IPS DF 6.9 (cell line): ENCODE measurements at regions not wholly inside any gene's neighbourhood (a gene's known extent, or its start where the extent isn't known, plus 50 kb on each side); places are given as distances from the start of the nearest gene placed in this dataset.

ENCODE experiments used
- DNase-seq: peaks from one replicate; pipeline ENCODE4 v3.0.0-alpha.2; 2013; ENCODE audit warnings: low read depth, low spot score
- H3K27ac ChIP-seq: one replicate; pipeline ENCODE4 v1.5.1; 2013; ENCODE audit warnings: low read length, control low read depth
- H3K27me3 ChIP-seq: 2 replicates; pipeline ENCODE4 v1.6.1; 2013; ENCODE audit warnings: mild to moderate bottlenecking, low read length; ENCODE audit not compliant: control insufficient read depth, insufficient read depth
- H3K36me3 ChIP-seq: 2 replicates; pipeline ENCODE4 v1.6.1; 2013; ENCODE audit warnings: low read length; ENCODE audit not compliant: control insufficient read depth, insufficient read depth
- H3K4me1 ChIP-seq: 2 replicates; pipeline ENCODE4 v1.6.1; 2013; ENCODE audit warnings: low read length; ENCODE audit not compliant: control insufficient read depth, insufficient read depth
- H3K4me3 ChIP-seq: 2 replicates; pipeline ENCODE4 v1.5.1; 2013; ENCODE audit warnings: mild to moderate bottlenecking, low read length
- H3K9me3 ChIP-seq: 2 replicates; pipeline ENCODE4 v1.6.1; 2013; ENCODE audit warnings: low read length, inconsistent platforms; ENCODE audit not compliant: control insufficient read depth, insufficient read depth
- WGBS: extraction: QIAGEN DNeasy Blood & Tissue Kit; methylation state at CpG from one replicate; pipeline ENCODE4 v1.1.7; 2013; ENCODE audit warnings: mixed read lengths, missing lambda C conversion rate; ENCODE audit not compliant: insufficient read length, insufficient coverage; 5-methylcytosine and 5-hydroxymethylcytosine counted together

DNA sequence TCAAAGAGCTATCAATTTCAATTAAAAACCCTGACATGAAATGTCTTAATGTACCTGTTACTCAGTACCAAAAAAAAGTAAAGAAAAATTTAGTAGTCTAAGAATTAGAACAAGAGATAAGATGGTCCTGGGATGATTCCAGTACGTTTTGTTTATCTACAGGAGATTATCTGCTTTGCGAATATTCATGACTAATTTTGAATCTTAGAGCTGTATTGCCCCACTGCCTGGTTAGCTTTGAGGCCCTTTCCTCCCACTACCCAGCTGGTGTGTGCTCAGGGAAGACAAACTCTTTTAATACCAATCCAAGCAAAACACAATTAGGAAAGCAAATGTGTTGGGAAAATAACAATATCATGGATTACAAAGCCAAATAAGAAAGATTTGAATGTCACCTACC lies 263.5 kb downstream of the FOXG1 start:
- Histone ChIP-seq H3K27me3 (no peaks in the 10 kb centered on the region), H3K27ac (no peak overlapping the region), H3K9me3 (no peaks in the 10 kb centered on the region), H3K4me3 (no peak overlapping the region), H3K36me3 (no peaks in the 10 kb centered on the region), H3K4me1 (0 out of 2 replicates have a peak, but pooled peaks cover 2% of the 10 kb centered on the region)
- WGBS = no CpG with 5 or more reads among the region's 2 CpGs
- no peak for DNase-seq

DNA sequence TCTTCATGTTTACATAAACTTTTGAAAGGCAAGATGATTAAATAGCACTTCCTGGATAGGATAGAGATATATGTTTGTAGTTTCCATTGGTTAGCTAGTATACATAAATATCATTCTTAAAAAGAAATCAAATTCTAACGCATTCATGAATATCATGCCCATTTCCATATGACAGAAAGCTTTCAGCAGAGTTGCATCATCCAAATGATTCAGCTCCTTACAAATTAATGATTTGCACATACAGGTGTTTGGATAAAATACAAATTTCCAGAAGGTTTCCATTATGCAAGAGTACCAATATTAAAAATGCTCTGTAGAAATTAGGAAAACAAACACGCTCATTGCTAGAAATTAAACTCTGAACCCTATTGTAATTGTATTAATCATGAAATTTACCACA lies 264.4 kb downstream of the FOXG1 start:
- no peak for DNase-seq
- no peak overlapping the region for H3K27ac ChIP-seq
- H3K4me1 ChIP-seq = 0 out of 2 replicates have a peak, but pooled peaks cover 2% of the 10 kb centered on the region
- H3K9me3 ChIP-seq = no peaks in the 10 kb centered on the region
- H3K4me3 ChIP-seq = no peak overlapping the region
- WGBS = no CpG with 5 or more reads among the region's 2 CpGs
- no peaks in the 10 kb centered on the region for H3K36me3 ChIP-seq
- H3K27me3 ChIP-seq = no peaks in the 10 kb centered on the region

DNA sequence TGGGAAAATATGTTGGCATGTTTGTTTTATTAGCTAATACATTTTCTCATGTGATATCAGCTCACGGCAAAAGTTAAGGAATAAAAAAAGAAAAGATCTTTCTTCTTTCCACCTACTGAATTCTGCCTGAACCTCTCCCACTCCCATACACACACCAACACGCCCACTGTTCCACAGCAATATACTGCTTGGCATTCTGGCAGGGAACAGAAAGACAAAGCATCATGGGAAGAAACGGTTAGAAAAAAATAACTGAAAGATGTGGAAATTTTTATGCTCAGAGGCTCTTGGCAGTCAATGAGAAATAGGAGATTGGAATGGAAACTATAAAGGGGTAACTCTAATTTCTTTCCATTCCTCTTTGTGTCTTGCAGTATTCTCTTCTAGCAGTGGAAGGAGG lies 268.5 kb downstream of the FOXG1 start:
- no peak for DNase-seq
- Histone ChIP-seq H3K4me3 (no peak overlapping the region), H3K27me3 (no peaks in the 10 kb centered on the region), H3K4me1 (peaks cover 2% of the 10 kb centered on the region; the same call in 1 of the 2 replicates), H3K36me3 (no peaks in the 10 kb centered on the region), H3K27ac (no peak overlapping the region), H3K9me3 (no peaks in the 10 kb centered on the region)
- no CpG with 5 or more reads among the region's 3 CpGs for WGBS

DNA sequence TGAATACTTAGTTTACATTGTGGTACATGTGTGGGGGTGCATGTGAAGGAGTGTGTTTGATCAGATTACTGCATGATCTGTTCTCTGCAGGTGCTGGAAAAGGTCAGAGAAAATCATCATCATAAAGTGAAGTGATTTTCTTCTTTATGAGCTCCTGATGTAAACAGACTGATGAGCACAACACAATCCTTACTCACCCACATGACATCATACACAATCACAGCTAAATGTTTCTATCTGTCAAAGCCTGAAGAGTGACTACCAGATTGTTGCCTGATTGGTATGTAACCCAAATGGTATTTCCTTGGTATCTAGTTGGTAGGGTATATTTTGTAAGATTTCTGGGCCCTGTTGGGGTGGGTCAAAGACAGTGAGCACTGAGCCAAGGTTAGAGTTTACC lies 270.8 kb downstream of the FOXG1 start:
- H3K27ac ChIP-seq = no peak overlapping the region
- H3K4me3 ChIP-seq = no peak overlapping the region
- no peaks in the 10 kb centered on the region for H3K36me3 ChIP-seq
- peaks cover 2% of the 10 kb centered on the region; the same call in 1 of the 2 replicates for H3K4me1 ChIP-seq
- H3K27me3 ChIP-seq = no peaks in the 10 kb centered on the region
- H3K9me3 ChIP-seq = no peaks in the 10 kb centered on the region
- no peak for DNase-seq

DNA sequence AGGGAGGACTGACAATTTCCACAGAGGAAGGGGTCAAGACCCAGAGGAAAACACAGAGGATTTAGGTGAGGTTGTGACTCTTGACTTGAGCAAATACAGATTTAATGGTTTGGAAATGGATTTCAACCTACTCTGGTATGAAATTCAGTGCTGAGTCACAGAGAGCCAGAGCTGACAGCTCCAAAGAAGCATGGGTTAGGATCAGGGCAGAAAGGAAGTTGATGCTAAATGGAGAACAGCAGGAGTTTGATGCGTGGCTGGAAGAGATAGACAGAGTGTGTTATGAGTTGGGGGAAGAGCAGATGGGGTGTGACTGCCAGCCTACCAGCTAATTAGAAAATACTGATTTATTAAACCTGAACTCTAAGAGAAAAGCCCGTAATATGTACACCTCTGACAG lies 272.6 kb downstream of the FOXG1 start:
- Histone ChIP-seq H3K27ac (no peak overlapping the region), H3K4me1 (peaks cover 2% of the 10 kb centered on the region; the same call in 1 of the 2 replicates), H3K9me3 (no peaks in the 10 kb centered on the region), H3K27me3 (no peaks in the 10 kb centered on the region), H3K36me3 (no peaks in the 10 kb centered on the region), H3K4me3 (no peak overlapping the region)
- DNase-seq = no peak
- no CpG with 5 or more reads among the region's 2 CpGs for WGBS

DNA sequence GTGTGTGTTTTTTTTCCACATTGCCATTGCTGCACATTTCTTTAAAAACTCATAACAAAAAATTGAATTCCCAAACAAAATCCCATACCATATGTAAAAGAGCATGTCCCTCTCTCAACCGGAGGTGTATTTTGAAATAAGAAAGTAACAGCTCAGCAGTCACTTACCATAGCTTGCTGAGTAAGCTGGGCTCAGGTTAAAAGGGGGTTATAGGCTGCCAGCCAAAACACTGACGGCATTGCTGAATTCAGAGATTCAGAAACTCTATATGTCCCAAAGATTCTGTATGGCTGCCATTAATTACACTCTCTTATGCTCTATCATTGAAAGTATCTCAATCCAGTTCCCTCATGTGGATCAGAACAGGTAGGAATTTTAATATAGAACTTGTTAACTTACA lies 276.0 kb downstream of the FOXG1 start:
- WGBS = no CpG with 5 or more reads among the region's 2 CpGs
- H3K4me3 ChIP-seq = no peak overlapping the region
- H3K4me1 ChIP-seq = peaks cover 2% of the 10 kb centered on the region; the same call in 1 of the 2 replicates
- H3K27ac ChIP-seq = no peak overlapping the region
- H3K36me3 ChIP-seq = no peaks in the 10 kb centered on the region
- no peak for DNase-seq
- no peaks in the 10 kb centered on the region for H3K9me3 ChIP-seq
- H3K27me3 ChIP-seq = no peaks in the 10 kb centered on the region

DNA sequence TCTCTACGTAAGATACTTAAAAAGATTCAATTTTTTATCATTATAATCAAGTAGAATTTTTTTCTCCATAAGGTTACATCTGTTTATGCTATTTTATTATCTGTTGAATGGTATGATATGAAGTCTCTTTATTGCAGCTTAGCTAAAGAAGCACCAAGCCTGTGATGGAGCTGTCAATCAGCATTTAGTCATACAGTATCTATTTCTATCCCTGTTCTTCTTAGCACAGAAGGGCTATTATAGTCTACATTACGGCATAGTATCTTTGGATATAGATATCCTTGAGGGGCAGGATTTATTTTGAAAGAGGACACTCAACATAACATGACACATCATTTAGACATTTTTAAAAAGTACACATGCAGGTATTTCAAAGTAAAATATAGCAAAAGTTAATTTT lies 277.1 kb downstream of the FOXG1 start:
- H3K9me3 ChIP-seq = no peaks in the 10 kb centered on the region
- no peak for DNase-seq
- WGBS = no CpG with 5 or more reads among the region's 2 CpGs

DNA sequence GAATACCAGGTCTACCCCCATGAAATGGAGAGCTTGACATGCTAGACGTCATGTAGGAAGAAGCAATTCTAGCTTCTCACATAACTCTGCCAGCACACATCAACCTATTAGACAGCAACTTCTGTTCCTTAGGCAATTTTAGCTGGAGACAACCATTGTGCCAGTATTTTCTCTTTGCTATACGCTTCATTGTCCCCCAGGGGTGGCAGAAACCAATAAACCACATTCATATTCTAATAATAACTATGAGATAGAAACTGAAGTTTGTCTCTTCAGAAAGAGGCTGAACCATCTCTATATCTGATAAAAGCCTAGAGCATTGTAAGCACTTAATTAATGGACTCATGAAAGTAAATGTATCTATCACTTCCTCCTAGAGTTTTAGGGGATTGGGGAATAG lies 278.6 kb downstream of the FOXG1 start:
- no peaks in the 10 kb centered on the region for H3K4me1 ChIP-seq
- no peak overlapping the region for H3K27ac ChIP-seq
- H3K36me3 ChIP-seq = no peaks in the 10 kb centered on the region
- DNase-seq = no peak
- no peaks in the 10 kb centered on the region for H3K9me3 ChIP-seq
- H3K27me3 ChIP-seq = no peaks in the 10 kb centered on the region
- WGBS = no CpG with 5 or more reads among the region's 2 CpGs
- no peak overlapping the region for H3K4me3 ChIP-seq

More for the DNA sequence above, 277.1 kb downstream of the FOXG1 start:
- Histone ChIP-seq H3K4me3 (no peak overlapping the region), H3K36me3 (no peaks in the 10 kb centered on the region), H3K4me1 (peaks cover 2% of the 10 kb centered on the region; the same call in 1 of the 2 replicates), H3K27me3 (no peaks in the 10 kb centered on the region), H3K27ac (no peak overlapping the region)

DNA sequence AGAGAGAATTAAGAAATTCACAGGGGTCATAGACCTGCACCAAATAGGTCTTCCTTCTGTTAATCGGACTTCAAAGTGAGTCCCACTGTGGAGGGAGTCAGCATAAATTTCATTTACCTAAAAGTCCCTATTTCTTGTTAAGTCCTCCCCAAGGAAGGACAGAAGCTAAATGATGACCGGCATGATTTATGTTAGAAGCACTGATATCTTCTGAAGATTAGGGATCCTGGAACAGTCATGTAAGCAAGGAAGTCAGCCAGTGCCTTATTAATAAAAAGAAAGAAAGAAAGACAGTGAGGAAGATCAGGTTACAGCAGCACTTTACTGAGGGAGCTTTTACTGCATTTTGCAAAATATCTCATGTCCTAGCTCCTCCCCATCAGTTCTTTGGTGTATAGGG lies 287.5 kb downstream of the FOXG1 start:
- no peaks in the 10 kb centered on the region for H3K36me3 ChIP-seq
- no peaks in the 10 kb centered on the region for H3K9me3 ChIP-seq
- no CpG with 5 or more reads among the region's 2 CpGs for WGBS
- no peak for DNase-seq
- H3K4me3 ChIP-seq = no peak overlapping the region
- no peaks in the 10 kb centered on the region for H3K4me1 ChIP-seq
- no peaks in the 10 kb centered on the region for H3K27me3 ChIP-seq
- H3K27ac ChIP-seq = no peak overlapping the region

DNA sequence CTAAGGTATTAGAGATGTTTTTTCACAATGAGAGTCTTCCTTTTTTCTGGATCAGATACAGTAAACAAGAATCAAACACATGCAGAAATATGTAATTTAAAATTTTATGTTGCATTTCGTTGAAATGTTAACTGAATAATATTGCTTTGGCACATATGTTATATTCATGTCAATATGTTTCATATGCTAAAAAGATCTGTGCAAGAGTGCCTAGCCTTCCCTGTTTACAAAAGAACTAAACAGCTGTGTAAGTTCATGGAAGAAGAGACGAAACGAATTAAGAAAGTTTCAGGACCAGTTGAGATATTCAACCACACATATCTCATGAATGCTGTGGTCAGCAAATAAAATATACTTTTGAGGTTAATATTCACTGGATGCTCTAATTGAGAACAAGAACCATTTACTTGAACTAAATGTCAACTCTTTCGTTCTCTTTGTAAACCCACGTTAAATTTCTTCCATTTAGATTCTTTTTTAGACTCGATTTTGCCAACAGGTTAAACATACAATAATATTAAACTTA lies 289.5 kb downstream of the FOXG1 start:
- Histone ChIP-seq H3K36me3 (no peaks in the 10 kb centered on the region), H3K9me3 (no peaks in the 10 kb centered on the region), H3K27ac (no peak overlapping the region), H3K4me3 (no peak overlapping the region), H3K27me3 (no peaks in the 10 kb centered on the region), H3K4me1 (no peaks in the 10 kb centered on the region)
- WGBS = no CpG with 5 or more reads among the region's 6 CpGs
- DNase-seq = no peak

DNA sequence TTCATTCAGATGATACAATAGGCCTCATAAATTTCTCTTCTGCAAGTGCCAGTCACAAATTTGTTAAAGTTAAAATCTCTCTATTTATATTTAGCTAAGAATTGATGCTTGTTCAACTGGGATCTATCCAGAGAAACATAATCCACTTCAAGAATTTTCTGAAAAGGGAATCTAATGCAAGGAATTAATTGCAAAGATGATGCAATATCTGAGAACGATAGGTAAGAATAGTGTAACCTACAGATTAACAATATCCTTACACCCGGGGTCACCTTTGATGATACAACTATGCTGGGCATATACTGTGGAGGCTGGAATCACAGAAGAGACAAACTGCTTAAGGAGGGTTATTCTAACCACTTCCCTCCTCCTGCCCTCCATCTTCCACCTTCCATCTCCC lies 295.1 kb downstream of the FOXG1 start:
- Histone ChIP-seq H3K4me3 (no peak overlapping the region), H3K27ac (no peak overlapping the region), H3K36me3 (no peaks in the 10 kb centered on the region), H3K9me3 (no peaks in the 10 kb centered on the region), H3K27me3 (no peaks in the 10 kb centered on the region), H3K4me1 (no peaks in the 10 kb centered on the region)
- no CpG with 5 or more reads among the region's 2 CpGs for WGBS
- DNase-seq = no peak
